Hepatocyte (in vitro differentiated cells): ENCODE measurements at regions not wholly inside any gene's neighbourhood (a gene's known extent, or its start where the extent isn't known, plus 50 kb on each side); places are given as distances from the start of the nearest gene placed in this dataset.

Experiments used
- CTCF ChIP-seq: fragments of 200-600 bp; sonication (generic); IDR thresholded peaks from 2 replicates; pipeline ENCODE4 v1.5.1; 2016; ENCODE audit warnings: antibody characterized with exemption, mild to moderate bottlenecking; ENCODE audit not compliant: poor library complexity
- EZH2phosphoT487 ChIP-seq: fragments of 200-600 bp; sonication (generic); IDR thresholded peaks from one replicate; pipeline ENCODE4 v1.6.1; 2018; ENCODE audit warnings: antibody characterized with exemption, mild to moderate bottlenecking, low read depth, moderate library complexity; ENCODE audit not compliant: unreplicated experiment, severe bottlenecking

DNA sequence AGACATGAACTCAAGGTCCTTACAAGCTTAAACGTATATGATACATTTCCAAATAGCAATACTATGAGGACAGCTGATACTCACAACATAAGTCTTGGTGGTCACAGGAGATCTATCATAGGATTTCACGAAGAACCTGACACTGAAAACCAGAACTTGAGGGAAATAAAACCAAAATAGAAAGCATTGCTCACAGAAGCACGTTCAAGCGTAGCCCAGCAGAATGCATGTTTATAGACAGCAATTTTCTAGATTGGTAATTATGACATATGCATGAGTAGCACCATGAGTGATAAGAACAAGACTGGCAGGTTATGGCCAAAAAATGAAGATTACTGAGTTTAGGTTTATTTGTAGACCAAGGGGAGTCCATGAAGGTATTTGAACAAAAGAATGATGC is 243.5 kb downstream of the ETS1 start:
- TF ChIP-seq CTCF = no peak
- TF ChIP-seq EZH2phosphoT487 = no peak
